ENCODE measurements at regions not wholly inside any gene's neighbourhood (a gene's known extent, or its start where the extent isn't known, plus 50 kb on each side); places are given as distances from the start of the nearest gene placed in this dataset.

DNA sequence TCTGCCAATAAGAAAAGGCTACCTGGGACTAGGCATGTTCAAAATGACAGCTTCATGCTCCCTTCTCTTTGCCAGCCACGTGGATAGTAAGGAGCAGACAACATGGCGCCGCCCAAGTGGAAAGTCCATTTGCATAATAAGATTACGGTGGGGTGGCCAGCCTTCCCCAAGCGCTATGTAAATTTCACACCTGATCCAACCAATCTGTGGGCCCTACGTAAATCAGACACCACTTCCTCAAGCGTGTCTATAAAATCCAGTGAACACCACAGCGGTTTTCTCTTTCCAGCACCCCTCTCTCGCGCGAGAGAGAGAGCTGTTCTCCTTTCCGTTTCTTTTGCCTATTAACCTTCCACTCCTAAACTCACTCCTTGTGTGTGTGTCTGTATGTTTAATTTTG is 140.3 kb upstream of the ERCC4 start (continued):
- TF ChIP-seq, protein P1, sequence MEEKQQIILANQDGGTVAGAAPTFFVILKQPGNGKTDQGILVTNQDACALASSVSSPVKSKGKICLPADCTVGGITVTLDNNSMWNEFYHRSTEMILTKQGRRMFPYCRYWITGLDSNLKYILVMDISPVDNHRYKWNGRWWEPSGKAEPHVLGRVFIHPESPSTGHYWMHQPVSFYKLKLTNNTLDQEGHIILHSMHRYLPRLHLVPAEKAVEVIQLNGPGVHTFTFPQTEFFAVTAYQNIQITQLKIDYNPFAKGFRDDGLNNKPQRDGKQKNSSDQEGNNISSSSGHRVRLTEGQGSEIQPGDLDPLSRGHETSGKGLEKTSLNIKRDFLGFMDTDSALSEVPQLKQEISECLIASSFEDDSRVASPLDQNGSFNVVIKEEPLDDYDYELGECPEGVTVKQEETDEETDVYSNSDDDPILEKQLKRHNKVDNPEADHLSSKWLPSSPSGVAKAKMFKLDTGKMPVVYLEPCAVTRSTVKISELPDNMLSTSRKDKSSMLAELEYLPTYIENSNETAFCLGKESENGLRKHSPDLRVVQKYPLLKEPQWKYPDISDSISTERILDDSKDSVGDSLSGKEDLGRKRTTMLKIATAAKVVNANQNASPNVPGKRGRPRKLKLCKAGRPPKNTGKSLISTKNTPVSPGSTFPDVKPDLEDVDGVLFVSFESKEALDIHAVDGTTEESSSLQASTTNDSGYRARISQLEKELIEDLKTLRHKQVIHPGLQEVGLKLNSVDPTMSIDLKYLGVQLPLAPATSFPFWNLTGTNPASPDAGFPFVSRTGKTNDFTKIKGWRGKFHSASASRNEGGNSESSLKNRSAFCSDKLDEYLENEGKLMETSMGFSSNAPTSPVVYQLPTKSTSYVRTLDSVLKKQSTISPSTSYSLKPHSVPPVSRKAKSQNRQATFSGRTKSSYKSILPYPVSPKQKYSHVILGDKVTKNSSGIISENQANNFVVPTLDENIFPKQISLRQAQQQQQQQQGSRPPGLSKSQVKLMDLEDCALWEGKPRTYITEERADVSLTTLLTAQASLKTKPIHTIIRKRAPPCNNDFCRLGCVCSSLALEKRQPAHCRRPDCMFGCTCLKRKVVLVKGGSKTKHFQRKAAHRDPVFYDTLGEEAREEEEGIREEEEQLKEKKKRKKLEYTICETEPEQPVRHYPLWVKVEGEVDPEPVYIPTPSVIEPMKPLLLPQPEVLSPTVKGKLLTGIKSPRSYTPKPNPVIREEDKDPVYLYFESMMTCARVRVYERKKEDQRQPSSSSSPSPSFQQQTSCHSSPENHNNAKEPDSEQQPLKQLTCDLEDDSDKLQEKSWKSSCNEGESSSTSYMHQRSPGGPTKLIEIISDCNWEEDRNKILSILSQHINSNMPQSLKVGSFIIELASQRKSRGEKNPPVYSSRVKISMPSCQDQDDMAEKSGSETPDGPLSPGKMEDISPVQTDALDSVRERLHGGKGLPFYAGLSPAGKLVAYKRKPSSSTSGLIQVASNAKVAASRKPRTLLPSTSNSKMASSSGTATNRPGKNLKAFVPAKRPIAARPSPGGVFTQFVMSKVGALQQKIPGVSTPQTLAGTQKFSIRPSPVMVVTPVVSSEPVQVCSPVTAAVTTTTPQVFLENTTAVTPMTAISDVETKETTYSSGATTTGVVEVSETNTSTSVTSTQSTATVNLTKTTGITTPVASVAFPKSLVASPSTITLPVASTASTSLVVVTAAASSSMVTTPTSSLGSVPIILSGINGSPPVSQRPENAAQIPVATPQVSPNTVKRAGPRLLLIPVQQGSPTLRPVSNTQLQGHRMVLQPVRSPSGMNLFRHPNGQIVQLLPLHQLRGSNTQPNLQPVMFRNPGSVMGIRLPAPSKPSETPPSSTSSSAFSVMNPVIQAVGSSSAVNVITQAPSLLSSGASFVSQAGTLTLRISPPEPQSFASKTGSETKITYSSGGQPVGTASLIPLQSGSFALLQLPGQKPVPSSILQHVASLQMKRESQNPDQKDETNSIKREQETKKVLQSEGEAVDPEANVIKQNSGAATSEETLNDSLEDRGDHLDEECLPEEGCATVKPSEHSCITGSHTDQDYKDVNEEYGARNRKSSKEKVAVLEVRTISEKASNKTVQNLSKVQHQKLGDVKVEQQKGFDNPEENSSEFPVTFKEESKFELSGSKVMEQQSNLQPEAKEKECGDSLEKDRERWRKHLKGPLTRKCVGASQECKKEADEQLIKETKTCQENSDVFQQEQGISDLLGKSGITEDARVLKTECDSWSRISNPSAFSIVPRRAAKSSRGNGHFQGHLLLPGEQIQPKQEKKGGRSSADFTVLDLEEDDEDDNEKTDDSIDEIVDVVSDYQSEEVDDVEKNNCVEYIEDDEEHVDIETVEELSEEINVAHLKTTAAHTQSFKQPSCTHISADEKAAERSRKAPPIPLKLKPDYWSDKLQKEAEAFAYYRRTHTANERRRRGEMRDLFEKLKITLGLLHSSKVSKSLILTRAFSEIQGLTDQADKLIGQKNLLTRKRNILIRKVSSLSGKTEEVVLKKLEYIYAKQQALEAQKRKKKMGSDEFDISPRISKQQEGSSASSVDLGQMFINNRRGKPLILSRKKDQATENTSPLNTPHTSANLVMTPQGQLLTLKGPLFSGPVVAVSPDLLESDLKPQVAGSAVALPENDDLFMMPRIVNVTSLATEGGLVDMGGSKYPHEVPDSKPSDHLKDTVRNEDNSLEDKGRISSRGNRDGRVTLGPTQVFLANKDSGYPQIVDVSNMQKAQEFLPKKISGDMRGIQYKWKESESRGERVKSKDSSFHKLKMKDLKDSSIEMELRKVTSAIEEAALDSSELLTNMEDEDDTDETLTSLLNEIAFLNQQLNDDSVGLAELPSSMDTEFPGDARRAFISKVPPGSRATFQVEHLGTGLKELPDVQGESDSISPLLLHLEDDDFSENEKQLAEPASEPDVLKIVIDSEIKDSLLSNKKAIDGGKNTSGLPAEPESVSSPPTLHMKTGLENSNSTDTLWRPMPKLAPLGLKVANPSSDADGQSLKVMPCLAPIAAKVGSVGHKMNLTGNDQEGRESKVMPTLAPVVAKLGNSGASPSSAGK (IDR thresholded peaks at IDR 0.05) = peak; percentile 81
- TF ChIP-seq GTF2A2 (tag; IDR thresholded peaks at IDR 0.05) (no peak), SMARCB1 (IDR thresholded peaks at IDR 0.05; ENCODE audit: insufficient read length, low read depth) (no peak), MYC (IDR thresholded peaks at IDR 0.05; ENCODE audit: low read depth, low read length) (peak; percentile 89), MYC (CRISPR knock-in tag; IDR thresholded peaks at IDR 0.05; ENCODE audit: borderline replicate concordance, low read depth) (no peak), MXI1 (IDR thresholded peaks at IDR 0.05; ENCODE audit: low read depth, low read length) (0 out of 2 replicates have a peak, but pooled peaks have one; percentile 21), TBP (optimal IDR thresholded peaks at IDR 0.05; ENCODE audit: low read depth, low read length) (peak; percentile 56), DACH1 (IDR thresholded peaks at IDR 0.05; ENCODE audit: partially characterized antibody) (no peak)
- TF ChIP-seq, protein P2, sequence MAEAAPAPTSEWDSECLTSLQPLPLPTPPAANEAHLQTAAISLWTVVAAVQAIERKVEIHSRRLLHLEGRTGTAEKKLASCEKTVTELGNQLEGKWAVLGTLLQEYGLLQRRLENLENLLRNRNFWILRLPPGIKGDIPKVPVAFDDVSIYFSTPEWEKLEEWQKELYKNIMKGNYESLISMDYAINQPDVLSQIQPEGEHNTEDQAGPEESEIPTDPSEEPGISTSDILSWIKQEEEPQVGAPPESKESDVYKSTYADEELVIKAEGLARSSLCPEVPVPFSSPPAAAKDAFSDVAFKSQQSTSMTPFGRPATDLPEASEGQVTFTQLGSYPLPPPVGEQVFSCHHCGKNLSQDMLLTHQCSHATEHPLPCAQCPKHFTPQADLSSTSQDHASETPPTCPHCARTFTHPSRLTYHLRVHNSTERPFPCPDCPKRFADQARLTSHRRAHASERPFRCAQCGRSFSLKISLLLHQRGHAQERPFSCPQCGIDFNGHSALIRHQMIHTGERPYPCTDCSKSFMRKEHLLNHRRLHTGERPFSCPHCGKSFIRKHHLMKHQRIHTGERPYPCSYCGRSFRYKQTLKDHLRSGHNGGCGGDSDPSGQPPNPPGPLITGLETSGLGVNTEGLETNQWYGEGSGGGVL (CRISPR knock-in tag; IDR thresholded peaks at IDR 0.05) = no peak
